ENCODE measurements at regions not wholly inside any gene's neighbourhood (a gene's known extent, or its start where the extent isn't known, plus 50 kb on each side); places are given as distances from the start of the nearest gene placed in this dataset.

DNA sequence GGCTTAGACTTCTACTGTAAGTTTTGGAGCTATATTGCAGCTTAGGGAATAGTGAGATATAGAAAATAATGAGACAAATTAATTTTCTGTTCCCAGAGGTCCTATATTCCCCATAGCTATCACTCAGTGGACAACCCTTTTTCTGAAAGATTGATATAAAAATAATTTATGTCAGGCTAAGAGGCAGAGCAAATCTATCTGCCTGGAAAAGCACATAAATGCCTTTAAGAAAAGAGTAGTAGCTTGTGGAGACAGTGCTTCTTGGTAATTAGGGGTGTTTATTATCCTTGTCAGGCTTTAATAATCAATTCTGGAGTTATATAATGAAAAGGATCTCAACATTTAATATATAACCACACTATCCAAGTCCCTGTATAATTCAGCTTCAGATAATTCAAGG is 1162.8 kb upstream of the PCDH20 start:
- TF ChIP-seq, protein P1, sequence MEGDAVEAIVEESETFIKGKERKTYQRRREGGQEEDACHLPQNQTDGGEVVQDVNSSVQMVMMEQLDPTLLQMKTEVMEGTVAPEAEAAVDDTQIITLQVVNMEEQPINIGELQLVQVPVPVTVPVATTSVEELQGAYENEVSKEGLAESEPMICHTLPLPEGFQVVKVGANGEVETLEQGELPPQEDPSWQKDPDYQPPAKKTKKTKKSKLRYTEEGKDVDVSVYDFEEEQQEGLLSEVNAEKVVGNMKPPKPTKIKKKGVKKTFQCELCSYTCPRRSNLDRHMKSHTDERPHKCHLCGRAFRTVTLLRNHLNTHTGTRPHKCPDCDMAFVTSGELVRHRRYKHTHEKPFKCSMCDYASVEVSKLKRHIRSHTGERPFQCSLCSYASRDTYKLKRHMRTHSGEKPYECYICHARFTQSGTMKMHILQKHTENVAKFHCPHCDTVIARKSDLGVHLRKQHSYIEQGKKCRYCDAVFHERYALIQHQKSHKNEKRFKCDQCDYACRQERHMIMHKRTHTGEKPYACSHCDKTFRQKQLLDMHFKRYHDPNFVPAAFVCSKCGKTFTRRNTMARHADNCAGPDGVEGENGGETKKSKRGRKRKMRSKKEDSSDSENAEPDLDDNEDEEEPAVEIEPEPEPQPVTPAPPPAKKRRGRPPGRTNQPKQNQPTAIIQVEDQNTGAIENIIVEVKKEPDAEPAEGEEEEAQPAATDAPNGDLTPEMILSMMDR (conservative IDR thresholded peaks at IDR 0.05) = no peak

GRCh38 chr13:62564770-62565169 is 1149.1 kb upstream of the PCDH20 start:
- TF ChIP-seq, protein P1 (conservative IDR thresholded peaks at IDR 0.05) = no peak
- no peak overlapping the region for H3K27ac ChIP-seq

More for the DNA sequence above, 1162.8 kb upstream of the PCDH20 start:
- H3K27ac ChIP-seq = no peak overlapping the region

DNA sequence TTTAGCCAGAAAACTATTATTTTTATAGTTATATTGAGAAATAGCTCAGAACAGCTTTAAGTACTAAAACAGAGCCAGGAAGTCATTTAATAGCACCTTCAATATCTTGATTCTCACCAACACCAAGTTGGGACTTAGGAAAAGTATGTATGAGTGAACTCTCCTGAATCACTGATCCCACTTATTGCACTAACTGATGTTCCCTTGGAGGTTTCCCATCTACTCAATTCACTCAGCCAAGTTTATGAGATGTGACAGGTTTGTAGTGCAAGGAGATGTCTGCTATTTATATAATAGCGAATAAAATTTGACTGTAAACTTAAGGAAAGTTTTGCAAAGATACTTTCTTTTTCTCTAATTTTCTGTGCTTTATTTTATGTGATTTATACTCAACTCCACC is 1147.6 kb upstream of the PCDH20 start:
- TF ChIP-seq, protein P1 (conservative IDR thresholded peaks at IDR 0.05) = no peak
- no peak overlapping the region for H3K27ac ChIP-seq

- no peak overlapping the region for H3K27ac ChIP-seq
- TF ChIP-seq, protein P1 (conservative IDR thresholded peaks at IDR 0.05) = no peak
Measured at GRCh38 chr13:62556978-62557377, 1141.3 kb upstream of the PCDH20 start.

DNA sequence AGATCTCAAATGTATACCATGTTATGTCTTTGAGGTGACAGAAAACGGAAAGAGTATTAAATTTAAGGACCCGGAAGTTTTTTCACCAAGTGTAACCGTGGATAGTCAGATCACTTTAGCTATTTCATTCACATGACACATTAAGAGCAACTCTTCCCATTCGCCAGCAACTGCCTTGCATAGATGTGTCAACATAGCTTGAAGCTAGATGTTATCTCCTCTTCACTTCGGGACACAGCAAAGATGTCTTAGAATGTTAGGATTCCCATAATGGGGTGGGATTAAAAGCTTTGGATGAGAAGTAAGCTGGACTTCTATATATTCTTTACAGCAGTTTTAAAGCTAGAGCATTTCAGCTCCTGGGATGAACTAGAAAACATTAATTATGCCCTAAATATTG is 1135.9 kb upstream of the PCDH20 start:
- H3K27ac ChIP-seq = no peak overlapping the region
- TF ChIP-seq, protein P1 (conservative IDR thresholded peaks at IDR 0.05) = no peak

- TF ChIP-seq, protein P1 (conservative IDR thresholded peaks at IDR 0.05) = no peak; the same call in 1 of the 2 replicates
Measured at GRCh38 chr13:62544928-62545327, 1129.3 kb upstream of the PCDH20 start.

DNA sequence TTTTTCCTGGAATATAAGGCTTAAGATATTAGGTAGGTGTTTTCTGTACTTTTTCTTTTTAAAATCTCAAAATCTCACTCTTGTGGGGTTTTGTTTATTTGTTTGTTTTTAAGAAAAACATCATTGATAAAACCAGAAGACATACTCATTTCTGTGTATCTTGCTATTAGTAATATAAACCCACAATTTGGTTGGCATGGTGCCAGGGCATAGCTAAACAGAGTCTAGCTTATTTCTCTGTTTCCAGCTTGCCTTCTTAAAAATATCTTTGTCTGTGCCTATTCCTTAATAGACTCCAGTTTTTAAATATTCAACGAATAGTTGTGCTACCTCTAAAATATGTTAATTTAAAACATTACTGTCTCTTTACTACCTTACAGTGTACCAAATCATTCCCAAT is 1121.9 kb upstream of the PCDH20 start:
- H3K27ac ChIP-seq = peak overlapping the region; percentile 6
- TF ChIP-seq, protein P1 (conservative IDR thresholded peaks at IDR 0.05) = no peak

More at GRCh38 chr13:62544928-62545327, 1129.3 kb upstream of the PCDH20 start:
- H3K27ac ChIP-seq = no peak overlapping the region
